ENCODE measurements at regions not wholly inside any gene's neighbourhood (a gene's known extent, or its start where the extent isn't known, plus 50 kb on each side); places are given as distances from the start of the nearest gene placed in this dataset.
"Not testable (repeated sequence)": the region's sequence is repeated elsewhere in the genome, so short reads cannot be mapped to it uniquely, and the experiment has no call there.

DNA sequence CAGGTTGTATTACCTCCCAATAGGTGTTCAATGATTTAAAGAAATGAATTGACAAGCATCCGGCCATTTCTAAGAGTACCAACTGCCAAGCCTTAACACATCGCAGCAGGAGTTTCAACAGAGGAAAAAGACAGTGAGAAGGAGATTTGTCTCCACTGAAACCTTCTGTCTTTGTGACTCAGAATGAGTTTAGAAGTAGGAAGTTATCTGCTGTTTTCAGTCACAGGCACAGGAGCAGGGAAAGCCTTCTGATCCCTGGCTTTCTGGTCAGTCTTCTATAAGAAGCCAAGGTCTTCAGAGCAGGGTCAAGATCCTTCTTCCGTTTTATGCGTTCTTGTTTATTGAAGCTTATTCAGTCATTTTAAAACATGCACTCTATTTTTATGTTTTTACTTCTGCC lies 390.7 kb upstream of the PCSK5 start:
- Histone ChIP-seq H3K9ac (ENCODE audit: low read depth in 1 of 2, low read length in 2 of 2) (no peak overlapping the region), H3K4me1 (ENCODE audit: control insufficient read depth in 4 of 4, insufficient read depth in 4 of 4, low read length in 3 of 4) (no peaks in the 10 kb centered on the region), H3K36me3 (ENCODE audit: control insufficient read depth in 4 of 4, insufficient read depth in 3 of 4, low read depth in 1 of 4, low read length in 3 of 4) (no peaks in the 10 kb centered on the region), H3K4me3 (ENCODE audit: low read depth in 1 of 3, low read length in 3 of 3) (no peak overlapping the region), H3K27me3 (ENCODE audit: control insufficient read depth in 4 of 4, insufficient read depth in 4 of 4, low read length in 3 of 4) (no peaks in the 10 kb centered on the region), H3K27ac (ENCODE audit: low read depth in 1 of 2, low read length in 2 of 2) (no peak overlapping the region), H3K9me3 (ENCODE audit: control insufficient read depth in 4 of 4, low read length in 3 of 4) (no peaks in the 10 kb centered on the region)
- DNase-seq (ENCODE audit: low spot score) = no peak
- 81% methylated on average over 4 of the region's 4 CpGs for WGBS
- TF ChIP-seq HNF4G (IDR thresholded peaks at IDR 0.05) = no peak
- TF ChIP-seq TAF1 (conservative IDR thresholded peaks at IDR 0.05) = no peak
- no peak for TF ChIP-seq GABPA (IDR thresholded peaks at IDR 0.05 in 1 of 2, conservative IDR thresholded peaks at IDR 0.05 in 1 of 2)
- TF ChIP-seq RXRA (IDR thresholded peaks at IDR 0.05) = no peak

- no peaks in the 10 kb centered on the region for H3K36me3 ChIP-seq (ENCODE audit: control insufficient read depth in 4 of 4, insufficient read depth in 3 of 4, low read depth in 1 of 4, low read length in 3 of 4)
- 41% methylated on average over 2 of the region's 2 CpGs for WGBS
- no peaks in the 10 kb centered on the region for H3K4me1 ChIP-seq (ENCODE audit: control insufficient read depth in 4 of 4, insufficient read depth in 4 of 4, low read length in 3 of 4)
- H3K27ac ChIP-seq (ENCODE audit: low read depth in 1 of 2, low read length in 2 of 2) = no peak overlapping the region
- H3K27me3 ChIP-seq (ENCODE audit: control insufficient read depth in 4 of 4, insufficient read depth in 4 of 4, low read length in 3 of 4) = no peaks in the 10 kb centered on the region
- no peak overlapping the region for H3K9ac ChIP-seq (ENCODE audit: low read depth in 1 of 2, low read length in 2 of 2)
- H3K4me3 ChIP-seq (ENCODE audit: low read depth in 1 of 3, low read length in 3 of 3) = no peak overlapping the region
- H3K9me3 ChIP-seq (ENCODE audit: control insufficient read depth in 4 of 4, low read length in 3 of 4) = no peaks in the 10 kb centered on the region
- DNase-seq (ENCODE audit: low spot score) = no peak
- no peak for TF ChIP-seq GABPA (IDR thresholded peaks at IDR 0.05 in 1 of 2, conservative IDR thresholded peaks at IDR 0.05 in 1 of 2)
- TF ChIP-seq EGR1 (IDR thresholded peaks at IDR 0.05; ENCODE audit: low read depth in 2 of 2) = no peak
- TF ChIP-seq NR2F2 (IDR thresholded peaks at IDR 0.05) = no peak
- no peak for TF ChIP-seq RXRA (IDR thresholded peaks at IDR 0.05)
- no peak for TF ChIP-seq FOXA1 (IDR thresholded peaks at IDR 0.05)
- no peak for TF ChIP-seq SP1 (IDR thresholded peaks at IDR 0.05)
- no peak for TF ChIP-seq MAX (IDR thresholded peaks at IDR 0.05)
- TF ChIP-seq CTCF (IDR thresholded peaks at IDR 0.05; ENCODE audit: low read depth, low read length, missing input control) = no peak
- TF ChIP-seq, protein P1, sequence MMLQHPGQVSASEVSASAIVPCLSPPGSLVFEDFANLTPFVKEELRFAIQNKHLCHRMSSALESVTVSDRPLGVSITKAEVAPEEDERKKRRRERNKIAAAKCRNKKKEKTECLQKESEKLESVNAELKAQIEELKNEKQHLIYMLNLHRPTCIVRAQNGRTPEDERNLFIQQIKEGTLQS (IDR thresholded peaks at IDR 0.05) = no peak
These were observed 390.0 kb upstream of the PCSK5 start for GRCh38 chr9:75500479-75500878.

- DNase-seq (ENCODE audit: low spot score); H3K4me3 ChIP-seq (ENCODE audit: low read depth in 1 of 3, low read length in 3 of 3); H3K27ac ChIP-seq (ENCODE audit: low read depth in 1 of 2, low read length in 2 of 2); H3K9me3 ChIP-seq (ENCODE audit: control insufficient read depth in 4 of 4, low read length in 3 of 4); H3K4me1 ChIP-seq (ENCODE audit: control insufficient read depth in 4 of 4, insufficient read depth in 4 of 4, low read length in 3 of 4); H3K9ac ChIP-seq (ENCODE audit: low read depth in 1 of 2, low read length in 2 of 2); H3K27me3 ChIP-seq (ENCODE audit: control insufficient read depth in 4 of 4, insufficient read depth in 4 of 4, low read length in 3 of 4); H3K36me3 ChIP-seq (ENCODE audit: control insufficient read depth in 4 of 4, insufficient read depth in 3 of 4, low read depth in 1 of 4, low read length in 3 of 4): not testable (repeated sequence)
- WGBS = 76% methylated on average over 3 of the region's 3 CpGs
These were observed 389.5 kb upstream of the PCSK5 start for GRCh38 chr9:75500940-75501339.

GRCh38 chr9:75504721-75505120 lies 385.8 kb upstream of the PCSK5 start:
- no peak for DNase-seq (ENCODE audit: low spot score)

More at GRCh38 chr9:75504721-75505120, 385.8 kb upstream of the PCSK5 start:
- Histone ChIP-seq H3K27ac (ENCODE audit: low read depth in 1 of 2, low read length in 2 of 2) (no peak overlapping the region), H3K4me3 (ENCODE audit: low read depth in 1 of 3, low read length in 3 of 3) (no peak overlapping the region), H3K36me3 (ENCODE audit: control insufficient read depth in 4 of 4, insufficient read depth in 3 of 4, low read depth in 1 of 4, low read length in 3 of 4) (no peaks in the 10 kb centered on the region), H3K4me1 (ENCODE audit: control insufficient read depth in 4 of 4, insufficient read depth in 4 of 4, low read length in 3 of 4) (no peaks in the 10 kb centered on the region), H3K27me3 (ENCODE audit: control insufficient read depth in 4 of 4, insufficient read depth in 4 of 4, low read length in 3 of 4) (no peaks in the 10 kb centered on the region), H3K9ac (ENCODE audit: low read depth in 1 of 2, low read length in 2 of 2) (no peak overlapping the region), H3K9me3 (ENCODE audit: control insufficient read depth in 4 of 4, low read length in 3 of 4) (peaks cover 0 to 3% (median 0%) of the 10 kb centered on the region in 4 donors)
- no peak for TF ChIP-seq FOXA1 (IDR thresholded peaks at IDR 0.05)
- no peak for TF ChIP-seq YY1 (IDR thresholded peaks at IDR 0.05)
- TF ChIP-seq, protein P1 (IDR thresholded peaks at IDR 0.05) = no peak
- no peak for TF ChIP-seq GABPA (IDR thresholded peaks at IDR 0.05 in 1 of 2, conservative IDR thresholded peaks at IDR 0.05 in 1 of 2)
- no peak for TF ChIP-seq SP1 (IDR thresholded peaks at IDR 0.05)
- TF ChIP-seq CTCF (IDR thresholded peaks at IDR 0.05; ENCODE audit: low read depth, low read length, missing input control) = no peak
- TF ChIP-seq MAX (IDR thresholded peaks at IDR 0.05) = no peak
- no peak for TF ChIP-seq TAF1 (conservative IDR thresholded peaks at IDR 0.05)
- TF ChIP-seq JUND (IDR thresholded peaks at IDR 0.05) = no peak
- TF ChIP-seq HNF4A (conservative IDR thresholded peaks at IDR 0.05) = no peak
- TF ChIP-seq HNF4G (IDR thresholded peaks at IDR 0.05) = no peak

Data from liver (tissue), 8 donors.